HG03045 (cell line): ENCODE measurements at regions not wholly inside any gene's neighbourhood (a gene's known extent, or its start where the extent isn't known, plus 50 kb on each side); places are given as distances from the start of the nearest gene placed in this dataset.
"Not testable (repeated sequence)": the region's sequence is repeated elsewhere in the genome, so short reads cannot be mapped to it uniquely, and the experiment has no call there.

Experiments used
- ATAC-seq: cut with Tn5 transposase; IDR thresholded peaks from one replicate; pipeline ENCODE4 v1.9.1; 2021; ENCODE audit warnings: mild to moderate bottlenecking, moderate library complexity; ENCODE audit not compliant: unreplicated experiment

- ATAC-seq = no peak
These were observed 131.9 kb upstream of the NFIA start for GRCh38 chr1:60950224-60951063.

DNA sequence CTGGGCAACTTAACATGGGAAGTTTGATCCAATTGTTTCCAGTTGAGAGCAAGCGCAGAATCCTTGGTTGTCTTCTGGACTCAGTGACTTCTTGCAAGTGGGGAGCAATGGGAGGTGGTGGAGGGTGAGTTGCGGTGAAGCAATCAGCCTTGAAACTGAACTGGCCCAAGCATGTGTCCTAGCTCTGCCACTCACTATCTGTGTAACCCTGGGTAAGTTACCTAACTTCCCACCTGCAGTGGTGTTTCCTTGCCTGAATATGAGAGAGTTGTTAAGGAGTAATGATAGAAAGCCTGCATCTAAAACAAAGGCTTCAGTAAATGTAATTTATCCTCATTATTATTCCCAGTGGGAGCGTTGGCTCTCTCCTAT is 132.5 kb upstream of the NFIA start:
- no peak for ATAC-seq

- ATAC-seq = no peak
These were observed 133.1 kb upstream of the NFIA start for GRCh38 chr1:60949154-60949825.

GRCh38 chr1:60948486-60948885 is 133.9 kb upstream of the NFIA start:
- ATAC-seq = no peak

GRCh38 chr1:60947367-60947766 is 135.0 kb upstream of the NFIA start:
- no peak for ATAC-seq

- ATAC-seq = no peak
These were observed 139.3 kb upstream of the NFIA start for GRCh38 chr1:60942896-60943638.

DNA sequence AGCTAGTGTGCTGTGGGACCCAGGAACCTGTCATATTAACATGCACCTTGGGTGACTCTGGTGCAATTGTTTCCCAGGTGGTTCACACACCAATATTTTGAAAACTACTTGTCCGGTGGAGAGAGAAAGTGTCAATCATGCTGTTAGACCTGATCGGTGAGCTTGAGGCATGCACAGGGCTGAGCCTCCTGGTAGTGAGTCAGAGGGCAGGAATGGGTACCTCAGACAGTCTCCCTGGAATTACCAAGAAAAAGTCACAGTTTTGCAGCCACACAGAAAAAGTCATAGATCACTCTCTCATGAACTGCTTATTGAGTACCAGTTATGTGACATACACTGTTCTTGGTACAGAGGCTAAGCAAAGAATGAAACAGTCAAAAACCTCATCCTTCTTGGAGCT is 140.1 kb upstream of the NFIA start:
- ATAC-seq = no peak

DNA sequence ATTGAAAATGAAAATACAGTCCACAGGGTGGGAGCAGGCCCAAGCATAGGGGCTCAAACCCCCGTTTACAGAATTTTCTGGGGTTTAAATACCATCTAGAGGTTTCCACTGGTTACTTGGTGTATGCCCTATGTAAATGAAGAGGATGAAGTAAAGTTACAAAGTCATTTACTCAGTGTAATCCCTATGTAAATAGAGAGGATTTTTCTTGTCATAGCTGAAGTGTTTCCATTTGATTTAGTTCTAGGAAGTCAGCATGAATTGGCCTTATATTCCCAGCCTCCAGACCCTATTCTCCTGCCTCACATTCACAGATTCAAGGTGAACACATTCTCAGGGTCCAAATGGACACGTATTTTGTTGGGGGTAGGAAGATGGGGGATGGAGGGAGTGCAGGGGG is 141.7 kb upstream of the NFIA start:
- not testable (repeated sequence) for ATAC-seq

DNA sequence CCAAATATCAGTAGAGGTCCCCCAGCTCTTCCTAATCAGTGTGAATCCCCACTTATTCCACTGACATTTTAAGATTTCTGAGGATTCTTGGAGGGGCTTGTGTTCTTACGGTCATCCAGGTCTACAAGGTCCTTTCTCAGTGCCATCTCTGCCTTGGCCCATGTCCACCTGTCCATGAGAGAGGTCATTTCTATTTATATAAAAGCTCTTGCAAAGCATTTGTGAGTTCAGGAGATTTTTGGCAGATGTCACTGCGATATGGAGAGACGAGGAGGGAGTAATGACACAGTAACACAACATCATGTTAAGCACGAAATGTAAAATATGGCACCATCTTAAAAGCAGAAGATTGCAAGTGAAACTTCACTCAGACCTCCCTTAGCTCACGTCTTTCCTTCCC is 144.6 kb upstream of the NFIA start:
- no peak for ATAC-seq

GRCh38 chr1:60936591-60937342 is 145.6 kb upstream of the NFIA start:
- ATAC-seq = no peak

DNA sequence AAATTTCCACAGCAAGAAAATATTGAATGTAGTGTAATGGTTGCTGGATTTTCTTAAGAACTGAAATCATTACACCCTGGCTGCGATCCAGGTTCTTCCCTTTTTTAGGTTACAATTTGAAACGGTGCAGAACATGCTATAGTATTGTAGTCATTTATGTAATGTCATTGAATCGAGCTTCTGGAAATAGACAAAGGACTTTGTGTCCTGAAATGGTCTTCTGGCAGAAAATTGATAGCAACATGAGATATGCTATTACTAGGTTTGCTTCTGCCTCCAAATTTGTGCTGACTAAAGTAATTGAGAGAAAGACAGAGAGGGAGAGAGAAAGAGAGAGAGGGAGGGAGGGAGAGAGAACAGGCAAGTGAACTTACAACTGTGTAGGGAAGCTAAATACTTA is 146.2 kb upstream of the NFIA start:
- no peak for ATAC-seq

- ATAC-seq = no peak
These were observed 146.7 kb upstream of the NFIA start for GRCh38 chr1:60935599-60936110.

GRCh38 chr1:60930130-60930529 is 152.2 kb upstream of the NFIA start:
- no peak for ATAC-seq

DNA sequence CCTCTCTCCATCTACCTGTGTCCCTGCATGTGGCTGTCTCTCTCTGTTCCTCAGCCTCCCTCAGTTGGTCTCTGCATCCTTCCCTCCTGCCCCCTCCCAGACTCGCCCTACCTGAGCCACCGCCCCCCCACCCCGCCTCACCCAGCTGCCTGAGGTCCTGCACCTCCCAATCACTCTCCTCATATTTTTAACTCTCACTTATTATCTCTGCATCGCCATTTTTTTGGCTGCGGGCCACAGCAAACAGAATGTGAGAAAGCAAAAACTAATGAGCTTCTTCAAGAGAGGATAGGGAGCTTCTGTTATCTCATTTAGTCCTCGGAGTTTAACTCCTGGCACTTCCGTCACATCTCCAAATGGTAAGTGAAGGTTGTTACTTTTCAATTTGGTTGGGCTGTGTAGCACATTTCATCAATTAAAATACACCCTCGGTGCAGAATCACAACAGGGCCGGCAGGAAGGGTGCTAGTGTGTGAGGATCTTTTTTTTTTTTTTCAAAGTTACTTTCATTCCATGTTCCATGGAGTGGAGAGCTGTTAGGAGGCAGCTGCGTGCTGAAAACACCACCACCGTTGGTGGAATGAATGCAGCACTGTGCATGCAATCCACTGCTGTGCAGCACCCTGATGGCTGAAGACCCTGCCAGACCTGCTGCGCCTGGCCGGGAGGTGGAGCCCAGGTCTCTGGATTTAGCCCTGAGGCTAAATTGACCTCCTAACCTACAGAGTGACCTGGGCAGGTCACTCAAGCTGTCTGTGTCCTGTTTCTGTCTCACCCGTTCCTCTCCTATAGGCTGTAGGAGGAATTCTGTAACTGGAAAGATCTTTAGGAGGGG is 157.2 kb upstream of the NFIA start:
- ATAC-seq = no peak

GRCh38 chr1:60924165-60924564 is 158.2 kb upstream of the NFIA start:
- ATAC-seq = no peak

GRCh38 chr1:60923389-60924087 is 158.8 kb upstream of the NFIA start:
- no peak for ATAC-seq

DNA sequence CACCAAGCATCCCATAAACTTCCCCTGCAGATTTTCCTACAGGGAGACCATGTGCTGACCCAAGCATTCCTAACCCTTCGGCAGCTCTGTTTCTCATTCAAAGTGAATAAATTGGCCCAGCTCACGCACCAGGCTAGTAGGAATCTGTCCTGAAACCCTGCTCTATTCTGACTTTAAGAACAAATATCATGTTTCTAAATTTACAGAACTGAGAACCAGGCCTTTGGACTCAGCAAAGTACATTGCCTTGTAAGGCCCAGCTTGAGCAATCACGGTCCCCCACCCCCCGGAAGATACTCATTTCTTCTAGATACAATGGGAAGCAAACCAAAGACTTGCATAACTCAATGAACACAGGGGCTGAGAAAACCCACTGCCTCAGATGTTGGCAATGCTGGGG is 160.1 kb upstream of the NFIA start:
- no peak for ATAC-seq

- no peak for ATAC-seq
These were observed 161.2 kb upstream of the NFIA start for GRCh38 chr1:60921175-60921574.

GRCh38 chr1:60920561-60920960 is 161.8 kb upstream of the NFIA start:
- no peak for ATAC-seq
